Gastroesophageal sphincter (tissue), 3 donors: ENCODE measurements at regions not wholly inside any gene's neighbourhood (a gene's known extent, or its start where the extent isn't known, plus 50 kb on each side); places are given as distances from the start of the nearest gene placed in this dataset.

ENCODE experiments used
- CTCF ChIP-seq, 4 experiments: fragments of 200-600 bp in 2 of 4; fragments of 450-650 bp in 2 of 4; sonication (generic) in 1 of 4; IDR thresholded peaks; one replicate each; pipeline ENCODE4 v1.5.1; 2017 to 2019; ENCODE audit warnings: antibody characterized with exemption in 4 of 4, mild to moderate bottlenecking in 2 of 4, moderate library complexity in 2 of 4
- EP300 ChIP-seq: sonication (generic); formaldehyde crosslinking; IDR thresholded peaks from one replicate; pipeline ENCODE4 v1.6.1; 2017; ENCODE audit warnings: antibody characterized with exemption, mild to moderate bottlenecking
- POLR2A ChIP-seq, 2 donors: fragments of 450-650 bp; IDR thresholded peaks; one replicate each; pipeline ENCODE4 v1.6.1; 2017; ENCODE audit warnings: antibody characterized with exemption in 2 of 2, mild to moderate bottlenecking in 2 of 2, moderate library complexity in 1 of 2

- no peak for TF ChIP-seq POLR2A (IDR thresholded peaks at IDR 0.05)
- no peak for TF ChIP-seq CTCF (IDR thresholded peaks at IDR 0.05)
- TF ChIP-seq EP300 = no peak
Observed at GRCh38 chr7:145700488-145700887, 416.1 kb upstream of the CNTNAP2 start.
